ENCODE measurements at regions not wholly inside any gene's neighbourhood (a gene's known extent, or its start where the extent isn't known, plus 50 kb on each side); places are given as distances from the start of the nearest gene placed in this dataset.
"Not testable (repeated sequence)": the region's sequence is repeated elsewhere in the genome, so short reads cannot be mapped to it uniquely, and the experiment has no call there.

GRCh38 chr10:81127931-81128330 is 590.2 kb downstream of the SH2D4B start:
- DNase-seq, result peak; percentile 2

- no peak for DNase-seq
Measured at GRCh38 chr10:81130014-81130413, 592.3 kb downstream of the SH2D4B start.

GRCh38 chr10:81135851-81136250 is 598.1 kb downstream of the SH2D4B start:
- no peak for DNase-seq

- DNase-seq, result no peak
Measured at GRCh38 chr10:81136261-81136660, 598.6 kb downstream of the SH2D4B start.

- DNase-seq, result no peak
Measured at GRCh38 chr10:81145975-81146374, 608.3 kb downstream of the SH2D4B start.

GRCh38 chr10:81146436-81146835 is 608.7 kb downstream of the SH2D4B start:
- DNase-seq, result no peak

- DNase-seq, result no peak
Measured at GRCh38 chr10:81152656-81153055, 615.0 kb downstream of the SH2D4B start.

GRCh38 chr10:81157681-81158080 is 620.0 kb downstream of the SH2D4B start:
- no peak for DNase-seq

GRCh38 chr10:81177651-81178244 is 640.0 kb downstream of the SH2D4B start:
- no peak for DNase-seq

- DNase-seq, result no peak
Measured at GRCh38 chr10:81179324-81179723, 641.6 kb downstream of the SH2D4B start.

- DNase-seq, result peak; percentile 6
Measured at GRCh38 chr10:81179805-81180452, 642.2 kb downstream of the SH2D4B start.

GRCh38 chr10:81182296-81182695 is 644.6 kb downstream of the SH2D4B start:
- DNase-seq, result no peak

GRCh38 chr10:81192221-81192788 is 654.6 kb downstream of the SH2D4B start:
- no peak for DNase-seq

- no peak for DNase-seq
Measured at GRCh38 chr10:81200801-81201200, 663.1 kb downstream of the SH2D4B start.

- DNase-seq, result not testable (repeated sequence)
Measured at GRCh38 chr10:81207359-81207758, 667.6 kb upstream of the NRG3 start.

- no peak for DNase-seq
Measured at GRCh38 chr10:81213370-81213769, 661.6 kb upstream of the NRG3 start.

- peak; percentile 62 for DNase-seq
Measured at GRCh38 chr10:81215498-81215897, 659.5 kb upstream of the NRG3 start.

- DNase-seq, result no peak
Measured at GRCh38 chr10:81216949-81217348, 658.0 kb upstream of the NRG3 start.

- DNase-seq, result no peak
Measured at GRCh38 chr10:81218307-81218706, 656.7 kb upstream of the NRG3 start.

GRCh38 chr10:81219758-81220157 is 655.2 kb upstream of the NRG3 start:
- no peak for DNase-seq

GRCh38 chr10:81248886-81249285 is 626.1 kb upstream of the NRG3 start:
- peak; percentile 2 for DNase-seq

- DNase-seq, result no peak
Measured at GRCh38 chr10:81251457-81252115, 623.4 kb upstream of the NRG3 start.

- not testable (repeated sequence) for DNase-seq
Measured at GRCh38 chr10:81264991-81265390, 610.0 kb upstream of the NRG3 start.

GRCh38 chr10:81270051-81270450 is 604.9 kb upstream of the NRG3 start:
- no peak for DNase-seq

All from fibroblast of skin of abdomen (primary cell).